Panc1 (cell line): ENCODE measurements at regions not wholly inside any gene's neighbourhood (a gene's known extent, or its start where the extent isn't known, plus 50 kb on each side); places are given as distances from the start of the nearest gene placed in this dataset.

Experiments
- ATAC-seq: fragments of 200-7000 bp; cut with Tn5 transposase; 2 replicates; pipeline ENCODE4 v1.9.1; 2020; ENCODE audit warnings: mild to moderate bottlenecking, moderate library complexity
- BruUV-seq: library from RNA; stranded (reverse); fragments of 400-500 nt; replicated peaks from 2 replicates; lab custom pipeline; 2021; lab: Mats Ljungman, UMichigan
- CTCF ChIA-PET: fragments of 300-600 bp; sonication (Branson Sonifier 250); formaldehyde crosslinking; loops from one replicate; lab custom pipeline; 2022; ENCODE audit warnings: antibody characterized with exemption; lab: Charles Lee
- POLR2A ChIA-PET: fragments of 300-600 bp; sonication (Branson Sonifier 250); formaldehyde crosslinking; loops from one replicate; lab custom pipeline; 2022; ENCODE audit warnings: antibody characterized with exemption; lab: Charles Lee
- DNase-seq: peaks from one replicate; pipeline ENCODE4 v3.0.0-alpha.2; 2010; ENCODE audit warnings: low read depth, low spot score
- H3K27ac ChIP-seq: 2 replicates; pipeline ENCODE4 v1.5.1; 2011; ENCODE audit warnings: mild to moderate bottlenecking, low read length, inconsistent platforms
- H3K27me3 ChIP-seq: fragments of 200-500 bp; sonication (Bioruptor generic); 2 replicates; pipeline ENCODE4 v1.6.0; 2014; ENCODE audit warnings: low read length, inconsistent platforms; ENCODE audit not compliant: control insufficient read depth, insufficient read depth
- H3K36me3 ChIP-seq: fragments of 200-500 bp; sonication (Bioruptor generic); 2 replicates; pipeline ENCODE4 v1.5.1; 2014; ENCODE audit warnings: inconsistent platforms, mild to moderate bottlenecking, low read length, moderate library complexity; ENCODE audit not compliant: control insufficient read depth, insufficient read depth
- H3K4me1 ChIP-seq: 2 replicates; pipeline ENCODE4 v1.5.1; 2011; ENCODE audit warnings: inconsistent platforms, mild to moderate bottlenecking, low read length, moderate library complexity; ENCODE audit not compliant: control insufficient read depth, insufficient read depth
- H3K4me3 ChIP-seq, 2 experiments: 2 replicates each; pipeline ENCODE4 v1.5.1; 2011 to 2012; ENCODE audit warnings: low read depth in 2 of 2, low read length in 2 of 2, mild to moderate bottlenecking in 2 of 2, inconsistent platforms in 1 of 2, moderate library complexity in 1 of 2
- H3K9me3 ChIP-seq: fragments of 200-500 bp; sonication (Bioruptor generic); 2 replicates; pipeline ENCODE4 v1.5.1; 2014; ENCODE audit warnings: low read depth, mild to moderate bottlenecking, inconsistent platforms, low read length, moderate library complexity; ENCODE audit not compliant: control insufficient read depth, insufficient read depth
- POLR2AphosphoS5 ChIP-seq: IDR thresholded peaks from 2 replicates; pipeline ENCODE4 v1.6.1; 2012; ENCODE audit warnings: mild to moderate bottlenecking, low read depth, low read length, moderate library complexity
- SIN3A ChIP-seq: IDR thresholded peaks from 2 replicates; pipeline ENCODE4 v1.6.1; 2012; ENCODE audit warnings: low read depth, mild to moderate bottlenecking, low read length, moderate library complexity, borderline replicate concordance; ENCODE audit not compliant: insufficient read depth
- TCF7L2 ChIP-seq: IDR thresholded peaks from 2 replicates; pipeline ENCODE4 v1.6.1; 2011; ENCODE audit warnings: mild to moderate bottlenecking, low read depth, low read length, inconsistent platforms
- in situ Hi-C: cut with HindIII; loops from 2 replicates; pipeline ENCODE4 v1.10.0; 2016; ENCODE audit warnings: low sequenced_read_pairs, low pct_unique_long_range_greater_than_20kb
- intact Hi-C: fragments of 100-400 bp; cut with micrococcal nuclease; formaldehyde crosslinking; loops from one replicate; pipeline ENCODE4 v1.10.0; 2022; ENCODE audit not compliant: unreplicated experiment
- TF ChIP-seq, protein P1 (sequence below), 2 experiments: IDR thresholded peaks; 2 replicates each; pipeline ENCODE4 v1.6.1; 2011 to 2012; ENCODE audit warnings: low read depth in 2 of 2, control low read depth in 1 of 2, low read length in 1 of 2, mild to moderate bottlenecking in 1 of 2, moderate library complexity in 1 of 2; ENCODE audit not compliant: insufficient read depth in 1 of 2
- TF ChIP-seq, protein P2 (sequence below): fragments of 450-650 bp; IDR thresholded peaks from 2 replicates; pipeline ENCODE4 v1.5.1; 2017; ENCODE audit warnings: mild to moderate bottlenecking

DNA sequence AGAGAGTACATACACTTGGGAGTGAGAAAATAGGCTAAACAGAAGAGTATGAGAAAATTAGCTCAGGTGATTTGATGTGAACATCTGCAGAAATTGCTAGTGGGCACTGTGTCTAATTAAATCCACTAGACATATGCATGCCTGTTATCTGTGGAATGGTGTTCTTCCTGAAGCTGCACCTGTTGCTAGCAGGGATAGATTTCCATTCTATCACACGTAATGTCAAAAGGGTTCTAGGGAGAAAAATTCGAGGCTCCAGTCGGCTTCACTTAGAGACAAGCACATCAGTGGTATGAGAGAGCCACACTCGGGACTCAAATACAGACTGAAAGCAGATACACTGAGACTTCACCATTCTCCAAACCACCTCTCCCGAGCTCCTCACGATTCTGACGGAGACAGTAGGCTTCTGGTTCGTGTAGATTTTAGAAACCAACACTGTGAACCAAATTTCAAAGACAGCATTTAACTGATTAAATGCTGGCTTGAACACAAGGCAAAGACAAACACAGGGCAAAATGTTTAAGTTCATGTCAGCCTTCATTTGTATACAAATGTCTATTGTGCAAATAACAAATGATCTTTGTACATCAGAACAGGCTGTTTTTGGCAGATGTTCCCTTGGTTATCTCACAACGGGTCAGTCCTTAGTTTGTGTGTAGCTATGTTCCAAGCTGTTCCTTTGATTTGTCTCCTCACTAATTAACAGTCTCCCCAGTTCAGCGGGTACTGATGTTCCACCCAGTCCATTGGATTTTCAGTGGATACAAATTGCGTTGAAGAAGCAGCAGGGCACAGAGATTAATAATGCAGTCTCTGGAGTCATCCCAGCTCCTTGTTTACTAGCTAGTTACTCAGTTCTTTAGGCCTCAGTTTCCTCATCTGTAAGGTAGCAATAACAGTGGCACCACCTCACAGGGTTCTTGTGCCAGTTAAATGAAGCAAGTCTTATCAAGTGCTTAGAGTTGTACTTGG, 131.0 kb upstream of the IFNGR1 start:
- POLR2A ChIA-PET, result no interaction called here

DNA sequence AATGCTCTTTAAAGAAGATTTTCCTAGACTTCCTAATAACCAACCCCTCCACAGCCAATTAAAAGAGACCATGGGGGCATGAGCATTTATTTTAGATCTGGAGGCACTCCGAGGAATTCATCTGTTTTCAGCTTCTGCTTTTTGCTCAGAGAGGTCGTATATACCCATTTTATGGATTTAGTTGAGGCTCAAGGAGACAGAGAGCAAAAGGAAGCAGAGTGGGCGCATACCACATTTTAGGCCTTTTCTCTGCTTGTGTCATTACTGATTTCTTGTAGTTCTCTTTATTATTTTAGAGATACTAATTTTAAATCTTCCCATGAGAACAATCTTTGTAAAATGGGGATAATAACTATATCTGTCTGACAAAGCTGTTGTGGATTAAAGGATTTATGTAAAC, 129.6 kb upstream of the IFNGR1 start:
- CTCF ChIA-PET, result no interaction called here
- intact Hi-C loops (no loop called here), in situ Hi-C loops (no loop called here)
- H3K9me3 ChIP-seq, result no peaks in the 10 kb centered on the region
- ATAC-seq (no peak), DNase-seq (no peak)
- H3K4me3 ChIP-seq, result no peak overlapping the region
- no peaks in the 10 kb centered on the region for H3K4me1 ChIP-seq
- peaks cover 11% of the 10 kb centered on the region; the same call in 1 of the 2 replicates for H3K27me3 ChIP-seq
- no peak for TF ChIP-seq TCF7L2
- TF ChIP-seq, protein P1, sequence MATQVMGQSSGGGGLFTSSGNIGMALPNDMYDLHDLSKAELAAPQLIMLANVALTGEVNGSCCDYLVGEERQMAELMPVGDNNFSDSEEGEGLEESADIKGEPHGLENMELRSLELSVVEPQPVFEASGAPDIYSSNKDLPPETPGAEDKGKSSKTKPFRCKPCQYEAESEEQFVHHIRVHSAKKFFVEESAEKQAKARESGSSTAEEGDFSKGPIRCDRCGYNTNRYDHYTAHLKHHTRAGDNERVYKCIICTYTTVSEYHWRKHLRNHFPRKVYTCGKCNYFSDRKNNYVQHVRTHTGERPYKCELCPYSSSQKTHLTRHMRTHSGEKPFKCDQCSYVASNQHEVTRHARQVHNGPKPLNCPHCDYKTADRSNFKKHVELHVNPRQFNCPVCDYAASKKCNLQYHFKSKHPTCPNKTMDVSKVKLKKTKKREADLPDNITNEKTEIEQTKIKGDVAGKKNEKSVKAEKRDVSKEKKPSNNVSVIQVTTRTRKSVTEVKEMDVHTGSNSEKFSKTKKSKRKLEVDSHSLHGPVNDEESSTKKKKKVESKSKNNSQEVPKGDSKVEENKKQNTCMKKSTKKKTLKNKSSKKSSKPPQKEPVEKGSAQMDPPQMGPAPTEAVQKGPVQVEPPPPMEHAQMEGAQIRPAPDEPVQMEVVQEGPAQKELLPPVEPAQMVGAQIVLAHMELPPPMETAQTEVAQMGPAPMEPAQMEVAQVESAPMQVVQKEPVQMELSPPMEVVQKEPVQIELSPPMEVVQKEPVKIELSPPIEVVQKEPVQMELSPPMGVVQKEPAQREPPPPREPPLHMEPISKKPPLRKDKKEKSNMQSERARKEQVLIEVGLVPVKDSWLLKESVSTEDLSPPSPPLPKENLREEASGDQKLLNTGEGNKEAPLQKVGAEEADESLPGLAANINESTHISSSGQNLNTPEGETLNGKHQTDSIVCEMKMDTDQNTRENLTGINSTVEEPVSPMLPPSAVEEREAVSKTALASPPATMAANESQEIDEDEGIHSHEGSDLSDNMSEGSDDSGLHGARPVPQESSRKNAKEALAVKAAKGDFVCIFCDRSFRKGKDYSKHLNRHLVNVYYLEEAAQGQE (IDR thresholded peaks at IDR 0.05; ENCODE audit: insufficient read depth in 1 of 2, low read depth in 2 of 2, low read length in 1 of 2), result no peak
- TF ChIP-seq, protein P2, sequence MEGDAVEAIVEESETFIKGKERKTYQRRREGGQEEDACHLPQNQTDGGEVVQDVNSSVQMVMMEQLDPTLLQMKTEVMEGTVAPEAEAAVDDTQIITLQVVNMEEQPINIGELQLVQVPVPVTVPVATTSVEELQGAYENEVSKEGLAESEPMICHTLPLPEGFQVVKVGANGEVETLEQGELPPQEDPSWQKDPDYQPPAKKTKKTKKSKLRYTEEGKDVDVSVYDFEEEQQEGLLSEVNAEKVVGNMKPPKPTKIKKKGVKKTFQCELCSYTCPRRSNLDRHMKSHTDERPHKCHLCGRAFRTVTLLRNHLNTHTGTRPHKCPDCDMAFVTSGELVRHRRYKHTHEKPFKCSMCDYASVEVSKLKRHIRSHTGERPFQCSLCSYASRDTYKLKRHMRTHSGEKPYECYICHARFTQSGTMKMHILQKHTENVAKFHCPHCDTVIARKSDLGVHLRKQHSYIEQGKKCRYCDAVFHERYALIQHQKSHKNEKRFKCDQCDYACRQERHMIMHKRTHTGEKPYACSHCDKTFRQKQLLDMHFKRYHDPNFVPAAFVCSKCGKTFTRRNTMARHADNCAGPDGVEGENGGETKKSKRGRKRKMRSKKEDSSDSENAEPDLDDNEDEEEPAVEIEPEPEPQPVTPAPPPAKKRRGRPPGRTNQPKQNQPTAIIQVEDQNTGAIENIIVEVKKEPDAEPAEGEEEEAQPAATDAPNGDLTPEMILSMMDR, result no peak
- no peak for TF ChIP-seq POLR2AphosphoS5
- no peak for TF ChIP-seq SIN3A
- no peak overlapping the region for H3K27ac ChIP-seq
- H3K36me3 ChIP-seq, result no peaks in the 10 kb centered on the region; the same call in 1 of the 2 replicates
- POLR2A ChIA-PET, result no interaction called here
- no TSS peak for BruUV-seq

More for the DNA sequence above, 131.0 kb upstream of the IFNGR1 start:
- CTCF ChIA-PET, result no interaction called here
- in situ Hi-C loops (no loop called here), intact Hi-C loops (no loop called here)
- peaks cover 5% of the 10 kb centered on the region; the same call in 1 of the 2 replicates for H3K27me3 ChIP-seq
- H3K4me3 ChIP-seq, result no peak overlapping the region
- ATAC-seq (no peak), DNase-seq (no peak)
- H3K27ac ChIP-seq, result no peak overlapping the region
- TF ChIP-seq TCF7L2, result no peak
- TF ChIP-seq, protein P1 (IDR thresholded peaks at IDR 0.05; ENCODE audit: insufficient read depth in 1 of 2, low read depth in 2 of 2, low read length in 1 of 2), result no peak
- no peak for TF ChIP-seq SIN3A
- TF ChIP-seq, protein P2, result no peak
- no peak for TF ChIP-seq POLR2AphosphoS5
- H3K9me3 ChIP-seq, result no peaks in the 10 kb centered on the region
- no TSS peak for BruUV-seq
- H3K4me1 ChIP-seq, result no peaks in the 10 kb centered on the region
- H3K36me3 ChIP-seq, result no peaks in the 10 kb centered on the region; the same call in 1 of the 2 replicates
